ENCODE measurements at regions not wholly inside any gene's neighbourhood (a gene's known extent, or its start where the extent isn't known, plus 50 kb on each side); places are given as distances from the start of the nearest gene placed in this dataset.
"Not testable (repeated sequence)": the region's sequence is repeated elsewhere in the genome, so short reads cannot be mapped to it uniquely, and the experiment has no call there.

DNA sequence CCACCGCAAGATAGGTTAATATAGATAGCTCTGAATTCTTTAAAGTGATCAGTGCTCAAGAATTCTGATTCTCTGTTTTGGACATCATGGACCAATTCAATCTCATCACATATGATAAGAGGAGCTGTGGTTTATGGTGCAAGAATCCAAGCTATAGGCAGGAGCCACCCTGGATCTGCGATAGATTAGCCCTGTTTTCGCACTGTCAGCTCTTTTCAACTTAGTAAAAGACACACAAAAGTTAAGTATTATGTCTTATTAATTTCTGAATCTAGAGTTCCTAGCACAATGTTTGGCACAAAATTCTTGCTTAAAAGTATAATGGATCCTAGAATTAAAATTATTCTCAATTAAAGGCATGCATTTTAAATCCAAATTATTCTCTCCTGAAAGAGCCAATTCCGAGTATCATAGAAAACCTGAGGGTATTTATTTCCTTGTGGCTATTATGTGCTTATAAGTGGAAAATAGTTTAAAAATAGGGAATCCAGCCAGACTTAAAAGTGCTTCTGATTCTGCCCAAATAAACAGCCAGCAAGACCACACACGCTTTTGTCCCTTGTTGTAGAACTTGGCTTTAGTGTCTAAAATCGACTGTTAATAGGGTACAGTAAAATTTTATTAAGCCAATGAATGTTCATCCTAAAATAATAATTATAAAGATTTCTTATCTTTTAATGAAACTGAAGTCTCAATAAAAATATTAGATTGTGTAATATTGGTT, 184.9 kb upstream of the FLRT2 start:
- Histone ChIP-seq H3K27ac (no peak overlapping the region), H3K27me3 (no peaks in the 10 kb centered on the region), H3K9me3 (peaks cover 0 to 6% (median 0%) of the 10 kb centered on the region in 12 donors), H3K36me3 (no peaks in the 10 kb centered on the region), H3K4me3 (no peak overlapping the region), H3K4me1 (peaks cover 0 to 5% (median 0%) of the 10 kb centered on the region in 12 donors)
- ATAC-seq (no peak), DNase-seq (no peak)
- 77 to 89% (median 82%) methylated on average over 6 of the region's 6 CpGs for WGBS, 4 donors
- TF ChIP-seq, protein P1, sequence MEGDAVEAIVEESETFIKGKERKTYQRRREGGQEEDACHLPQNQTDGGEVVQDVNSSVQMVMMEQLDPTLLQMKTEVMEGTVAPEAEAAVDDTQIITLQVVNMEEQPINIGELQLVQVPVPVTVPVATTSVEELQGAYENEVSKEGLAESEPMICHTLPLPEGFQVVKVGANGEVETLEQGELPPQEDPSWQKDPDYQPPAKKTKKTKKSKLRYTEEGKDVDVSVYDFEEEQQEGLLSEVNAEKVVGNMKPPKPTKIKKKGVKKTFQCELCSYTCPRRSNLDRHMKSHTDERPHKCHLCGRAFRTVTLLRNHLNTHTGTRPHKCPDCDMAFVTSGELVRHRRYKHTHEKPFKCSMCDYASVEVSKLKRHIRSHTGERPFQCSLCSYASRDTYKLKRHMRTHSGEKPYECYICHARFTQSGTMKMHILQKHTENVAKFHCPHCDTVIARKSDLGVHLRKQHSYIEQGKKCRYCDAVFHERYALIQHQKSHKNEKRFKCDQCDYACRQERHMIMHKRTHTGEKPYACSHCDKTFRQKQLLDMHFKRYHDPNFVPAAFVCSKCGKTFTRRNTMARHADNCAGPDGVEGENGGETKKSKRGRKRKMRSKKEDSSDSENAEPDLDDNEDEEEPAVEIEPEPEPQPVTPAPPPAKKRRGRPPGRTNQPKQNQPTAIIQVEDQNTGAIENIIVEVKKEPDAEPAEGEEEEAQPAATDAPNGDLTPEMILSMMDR (IDR thresholded peaks at IDR 0.05) = no peak
- TF ChIP-seq POLR2A (IDR thresholded peaks at IDR 0.05) = no peak
- intact Hi-C loops (cut with DNase I) = no loop called here

DNA sequence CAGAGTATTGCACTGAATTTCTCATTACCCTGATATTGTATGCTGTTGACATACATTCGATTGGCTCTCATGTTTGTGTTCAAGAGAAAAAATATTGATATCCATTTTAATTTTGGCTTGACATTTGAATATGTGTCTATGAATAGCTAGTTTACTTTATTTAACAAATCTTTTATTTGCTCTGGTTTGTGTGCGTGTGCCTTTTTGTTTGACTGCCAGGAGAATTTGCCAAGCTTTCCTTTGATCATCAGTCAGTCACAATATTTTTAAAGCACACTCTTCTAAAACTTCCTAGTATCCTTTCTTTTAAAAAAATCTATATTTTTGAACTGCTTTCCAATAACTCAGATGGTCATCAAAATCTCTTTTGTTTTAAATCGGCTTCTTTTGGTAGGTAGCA, 179.3 kb upstream of the FLRT2 start:
- DNase-seq = no peak
- no peaks in the 10 kb centered on the region for H3K4me1 ChIP-seq
- H3K36me3 ChIP-seq = no peaks in the 10 kb centered on the region
- no peak overlapping the region for H3K4me3 ChIP-seq
- no peak for ATAC-seq
- TF ChIP-seq, protein P1 (IDR thresholded peaks at IDR 0.05) = no peak
- no peak for TF ChIP-seq POLR2A (IDR thresholded peaks at IDR 0.05)
- H3K27ac ChIP-seq = no peak overlapping the region
- WGBS, 4 donors = 80 to 91% (median 85%) methylated on average over 3 of the region's 3 CpGs
- no peaks in the 10 kb centered on the region for H3K27me3 ChIP-seq
- H3K9me3 ChIP-seq = peaks cover 0 to 11% (median 0%) of the 10 kb centered on the region in 12 donors
- intact Hi-C loops (cut with DNase I) = no loop called here

DNA sequence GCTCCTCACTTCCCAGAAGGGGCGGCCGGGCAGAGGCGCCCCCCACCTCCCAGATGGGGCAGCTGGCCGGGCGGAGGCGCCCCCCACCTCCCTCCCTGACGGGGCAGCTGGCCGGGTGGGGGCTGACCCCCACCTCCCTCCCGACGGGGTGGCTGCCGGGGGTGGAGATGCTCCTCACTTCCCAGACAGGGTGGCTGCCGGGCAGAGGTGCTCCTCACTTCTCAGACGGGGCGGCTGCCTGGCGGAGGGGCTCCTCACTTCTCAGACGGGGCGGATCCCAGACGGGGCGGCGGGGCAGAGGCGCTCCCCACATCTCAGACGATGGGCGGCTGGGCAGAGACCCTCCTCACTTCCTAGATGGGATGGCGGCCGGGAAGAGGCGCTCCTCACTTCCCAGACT, 177.4 kb upstream of the FLRT2 start:
- H3K27me3 ChIP-seq; H3K27ac ChIP-seq; H3K4me3 ChIP-seq; H3K4me1 ChIP-seq; intact Hi-C loops (cut with DNase I); H3K36me3 ChIP-seq; ATAC-seq: not testable (repeated sequence)
- H3K9me3 ChIP-seq = peaks cover 0 to 11% (median 0%) of the 10 kb centered on the region in 12 donors
- whole genome bisulfite sequencing, 4 donors = 94 to 99% (median 95%) methylated on average over 9 to 26 of the region's 26 CpGs
- peak in 1 of 5 donors; percentile 51 for DNase-seq

DNA sequence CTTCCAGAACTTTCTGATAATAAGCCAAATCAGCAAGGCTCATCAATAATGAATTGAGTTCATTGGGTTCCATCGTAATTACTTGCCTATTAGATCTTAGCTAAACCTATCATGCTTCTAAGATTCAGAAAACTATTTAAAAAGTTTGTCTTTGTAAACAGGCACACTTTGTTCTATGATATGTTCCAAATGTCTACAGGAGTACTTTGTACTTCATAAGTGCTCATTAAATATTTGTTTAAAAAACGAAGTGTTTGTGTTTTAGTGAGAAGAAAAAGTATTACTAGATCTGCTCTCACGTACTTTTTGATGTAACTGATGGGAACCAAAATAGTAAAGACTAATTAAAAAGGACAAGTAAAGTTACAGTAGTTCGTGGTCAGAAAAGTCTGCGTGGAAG, 172.8 kb upstream of the FLRT2 start:
- DNase-seq = no peak
- Histone ChIP-seq H3K27ac (no peak overlapping the region), H3K4me3 (no peak overlapping the region), H3K4me1 (no peaks in the 10 kb centered on the region), H3K36me3 (no peaks in the 10 kb centered on the region), H3K27me3 (no peaks in the 10 kb centered on the region), H3K9me3 (peaks cover 0 to 7% (median 0%) of the 10 kb centered on the region in 12 donors)
- TF ChIP-seq, protein P1 (IDR thresholded peaks at IDR 0.05) = no peak
- no peak for TF ChIP-seq POLR2A (IDR thresholded peaks at IDR 0.05)
- WGBS, 4 donors = 93 to 96% (median 93%) methylated on average over 5 of the region's 5 CpGs
- ATAC-seq = no peak
- intact Hi-C loops (cut with DNase I) = no loop called here
